ENCODE measurements at regions not wholly inside any gene's neighbourhood (a gene's known extent, or its start where the extent isn't known, plus 50 kb on each side); places are given as distances from the start of the nearest gene placed in this dataset.

- H3K4me3 ChIP-seq (ENCODE audit: control insufficient read depth, low read depth, low read length), result no peak overlapping the region
- TF ChIP-seq, protein P1, sequence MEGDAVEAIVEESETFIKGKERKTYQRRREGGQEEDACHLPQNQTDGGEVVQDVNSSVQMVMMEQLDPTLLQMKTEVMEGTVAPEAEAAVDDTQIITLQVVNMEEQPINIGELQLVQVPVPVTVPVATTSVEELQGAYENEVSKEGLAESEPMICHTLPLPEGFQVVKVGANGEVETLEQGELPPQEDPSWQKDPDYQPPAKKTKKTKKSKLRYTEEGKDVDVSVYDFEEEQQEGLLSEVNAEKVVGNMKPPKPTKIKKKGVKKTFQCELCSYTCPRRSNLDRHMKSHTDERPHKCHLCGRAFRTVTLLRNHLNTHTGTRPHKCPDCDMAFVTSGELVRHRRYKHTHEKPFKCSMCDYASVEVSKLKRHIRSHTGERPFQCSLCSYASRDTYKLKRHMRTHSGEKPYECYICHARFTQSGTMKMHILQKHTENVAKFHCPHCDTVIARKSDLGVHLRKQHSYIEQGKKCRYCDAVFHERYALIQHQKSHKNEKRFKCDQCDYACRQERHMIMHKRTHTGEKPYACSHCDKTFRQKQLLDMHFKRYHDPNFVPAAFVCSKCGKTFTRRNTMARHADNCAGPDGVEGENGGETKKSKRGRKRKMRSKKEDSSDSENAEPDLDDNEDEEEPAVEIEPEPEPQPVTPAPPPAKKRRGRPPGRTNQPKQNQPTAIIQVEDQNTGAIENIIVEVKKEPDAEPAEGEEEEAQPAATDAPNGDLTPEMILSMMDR (conservative IDR thresholded peaks at IDR 0.05; ENCODE audit: control insufficient read depth, insufficient read depth, low read depth, low read length), result no peak
- no peak for DNase-seq (ENCODE audit: low read depth)
Measured at GRCh38 chr6:14659841-14660240, 542.3 kb downstream of the CD83 start.

GRCh38 chr6:14660806-14661579 lies 543.4 kb downstream of the CD83 start:
- H3K4me3 ChIP-seq (ENCODE audit: control insufficient read depth, low read depth, low read length), result no peak overlapping the region
- no peak for DNase-seq (ENCODE audit: low read depth)
- TF ChIP-seq, protein P1 (conservative IDR thresholded peaks at IDR 0.05; ENCODE audit: control insufficient read depth, insufficient read depth, low read depth, low read length), result no peak

- TF ChIP-seq, protein P1 (conservative IDR thresholded peaks at IDR 0.05; ENCODE audit: control insufficient read depth, insufficient read depth, low read depth, low read length), result no peak
- H3K4me3 ChIP-seq (ENCODE audit: control insufficient read depth, low read depth, low read length), result no peak overlapping the region
- no peak for DNase-seq (ENCODE audit: low read depth)
Measured at GRCh38 chr6:14661691-14662090, 544.1 kb downstream of the CD83 start.

- no peak for DNase-seq (ENCODE audit: low read depth)
- TF ChIP-seq, protein P1 (conservative IDR thresholded peaks at IDR 0.05; ENCODE audit: control insufficient read depth, insufficient read depth, low read depth, low read length), result no peak
- H3K4me3 ChIP-seq (ENCODE audit: control insufficient read depth, low read depth, low read length), result no peak overlapping the region
Measured at GRCh38 chr6:14664112-14664601, 546.6 kb downstream of the CD83 start.

DNA sequence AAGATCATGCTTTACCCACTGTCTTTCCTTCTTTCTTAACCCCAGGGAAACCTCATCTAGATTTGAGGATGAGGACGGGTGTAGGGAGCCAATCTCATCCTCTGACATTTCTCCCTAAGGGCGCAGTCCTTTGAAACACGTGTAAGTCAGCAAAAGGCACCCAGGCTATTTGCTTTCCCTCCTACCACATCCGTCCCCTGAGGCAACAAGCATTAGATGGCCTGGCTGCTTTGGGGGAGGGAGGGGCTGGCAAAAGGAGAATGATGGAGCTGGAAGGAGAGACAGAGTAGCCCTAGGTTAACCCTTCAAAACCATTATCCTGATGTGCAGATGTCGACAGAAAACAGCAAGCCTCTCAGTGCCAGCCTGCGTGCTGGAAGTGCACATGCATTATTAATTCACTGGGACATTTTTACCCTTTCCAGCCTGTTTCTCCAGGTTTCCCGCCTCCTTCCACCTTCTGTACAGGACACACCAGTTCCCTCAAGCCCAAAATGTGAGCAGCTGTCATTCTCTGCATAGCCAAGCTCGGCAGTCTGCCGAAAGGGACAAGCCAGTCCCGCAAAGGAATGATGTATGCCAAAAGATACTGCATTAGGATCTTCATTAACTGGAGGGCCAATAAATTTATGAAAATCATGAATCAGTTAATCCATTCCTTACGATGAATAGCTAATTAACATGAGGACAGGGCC lies 547.2 kb downstream of the CD83 start:
- H3K4me3 ChIP-seq (ENCODE audit: control insufficient read depth, low read depth, low read length), result no peak overlapping the region
- TF ChIP-seq, protein P1 (conservative IDR thresholded peaks at IDR 0.05; ENCODE audit: control insufficient read depth, insufficient read depth, low read depth, low read length), result no peak
- DNase-seq (ENCODE audit: low read depth), result no peak

DNA sequence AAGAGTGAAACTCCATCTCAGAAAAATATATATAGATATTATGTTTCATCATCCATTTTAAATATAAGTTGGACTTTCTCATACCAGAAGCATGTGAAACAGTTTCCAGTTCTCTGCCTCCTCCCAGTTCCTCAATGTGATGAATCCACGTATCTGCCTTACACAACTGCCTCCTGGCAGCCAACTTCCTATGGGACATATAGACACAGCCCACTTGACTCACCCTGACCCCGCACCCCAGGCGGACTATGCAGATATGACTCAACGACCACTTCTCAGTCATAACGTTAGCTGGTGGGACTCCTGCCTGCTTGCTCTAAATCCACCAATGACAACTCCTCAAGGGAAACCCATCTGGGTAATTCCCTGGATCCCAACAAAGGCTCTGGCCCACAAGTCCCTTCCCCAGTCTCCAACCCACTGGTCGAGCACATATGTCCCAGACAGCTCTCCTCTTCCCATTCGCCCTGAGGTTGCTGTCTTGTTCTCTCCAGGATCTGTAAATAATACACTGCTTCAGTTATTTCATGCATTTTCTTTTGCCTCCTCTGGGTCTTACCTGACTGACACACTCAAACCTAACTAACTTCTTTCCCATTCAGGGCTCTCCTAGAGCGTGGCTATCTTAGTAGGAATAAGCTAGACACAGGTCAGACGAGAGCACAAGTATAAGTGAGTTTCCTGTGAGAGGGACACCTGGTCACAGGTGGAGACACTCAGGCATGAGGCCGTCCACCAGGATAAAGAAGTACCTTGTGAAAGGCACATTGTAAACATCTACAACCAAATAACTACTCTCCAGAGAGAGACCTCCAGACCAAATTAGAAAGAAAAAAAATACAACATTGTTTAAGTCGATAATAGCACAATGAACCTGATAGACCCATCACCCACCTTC lies 548.5 kb downstream of the CD83 start:
- DNase-seq (ENCODE audit: low read depth), result peak; percentile 100
- H3K4me3 ChIP-seq (ENCODE audit: control insufficient read depth, low read depth, low read length), result no peak overlapping the region
- TF ChIP-seq, protein P1 (conservative IDR thresholded peaks at IDR 0.05; ENCODE audit: control insufficient read depth, insufficient read depth, low read depth, low read length), result no peak

Measured in fibroblast of mammary gland (primary cell).